H1 (cell line): ENCODE measurements at regions not wholly inside any gene's neighbourhood (a gene's known extent, or its start where the extent isn't known, plus 50 kb on each side); places are given as distances from the start of the nearest gene placed in this dataset.

Experiments
- CTCF ChIA-PET: fragments of 300-600 bp; sonication (Branson Sonifier 250); formaldehyde crosslinking; loops from one replicate; lab custom pipeline; 2021; ENCODE audit not compliant: partially characterized antibody; lab: Charles Lee
- POLR2A ChIA-PET: fragments of 300-600 bp; sonication (Branson Sonifier 250); formaldehyde crosslinking; loops from one replicate; lab custom pipeline; 2021; ENCODE audit warnings: inconsistent platforms; ENCODE audit not compliant: partially characterized antibody; lab: Charles Lee
- DNase-seq, 2 experiments: peaks; one replicate each; pipeline versions ENCODE4 v3.0.0 to v3.0.0-alpha.2; 2010 to 2022; ENCODE audit warnings: low spot score in 2 of 2, low read depth in 1 of 2, mixed read lengths in 1 of 2
- FAIRE-seq: peaks from 2 replicates; lab custom pipeline; 2011; peaks lifted over from hg19 to GRCh38; lab: Jason Lieb, UNC
- H2AFZ ChIP-seq: 2 replicates; pipeline ENCODE4 v1.8.1; 2012; ENCODE audit warnings: low read length, inconsistent platforms
- H2AK5ac ChIP-seq: 2 replicates; pipeline ENCODE4 v1.6.1; 2013; ENCODE audit warnings: low read depth, low read length
- H2BK120ac ChIP-seq: replicated peaks from 2 replicates; pipeline ENCODE3; 2013; ENCODE audit warnings: low read depth, low read length, inconsistent platforms
- H2BK12ac ChIP-seq: 2 replicates; pipeline ENCODE4 v1.6.1; 2013; ENCODE audit warnings: low read depth, low read length
- H2BK15ac ChIP-seq: 2 replicates; pipeline ENCODE4 v1.6.1; 2013; ENCODE audit warnings: low read length
- H2BK20ac ChIP-seq: 2 replicates; pipeline ENCODE4 v1.6.1; 2013; ENCODE audit warnings: low read length
- H2BK5ac ChIP-seq: 2 replicates; pipeline ENCODE4 v1.6.1; 2013; ENCODE audit warnings: low read depth, low read length
- H3K14ac ChIP-seq: 2 replicates; pipeline ENCODE4 v1.6.1; 2013; ENCODE audit warnings: inconsistent platforms; ENCODE audit not compliant: insufficient read length
- H3K18ac ChIP-seq: 2 replicates; pipeline ENCODE4 v1.6.1; 2013; ENCODE audit warnings: low read length; ENCODE audit errors: extremely low read depth
- H3K23ac ChIP-seq: 2 replicates; pipeline ENCODE4 v1.6.1; 2013; ENCODE audit warnings: inconsistent platforms; ENCODE audit not compliant: insufficient read length
- H3K23me2 ChIP-seq: 2 replicates; pipeline ENCODE4 v1.6.1; 2013; ENCODE audit warnings: low read depth, low read length
- H3K27ac ChIP-seq: 2 replicates; pipeline ENCODE4 v1.6.1; 2011; ENCODE audit warnings: low read depth, low read length, inconsistent platforms
- H3K27me3 ChIP-seq, 4 experiments: replicated peaks in 1 of 4; 1 replicate in 1 of 4; 2 replicates in 3 of 4; pipeline versions ENCODE4 v1.6.1 to v1.8.1; 2011 to 2013; ENCODE audit warnings: low read length in 3 of 4, mild to moderate bottlenecking in 3 of 4, inconsistent platforms in 2 of 4, mixed read lengths in 2 of 4, moderate library complexity in 1 of 4; ENCODE audit not compliant: control insufficient read depth in 3 of 4, insufficient read depth in 3 of 4; ENCODE audit errors: extremely low read depth in 1 of 4
- H3K36me3 ChIP-seq, 4 experiments: 2 replicates each; pipeline versions ENCODE4 v1.6.1 to v1.8.1; 2011 to 2013; ENCODE audit warnings: mild to moderate bottlenecking in 4 of 4, low read length in 3 of 4, moderate library complexity in 2 of 4, control low read depth in 1 of 4, inconsistent platforms in 1 of 4; ENCODE audit not compliant: insufficient read depth in 4 of 4, control insufficient read depth in 2 of 4
- H3K4ac ChIP-seq: replicated peaks from 2 replicates; pipeline ENCODE3; 2013; ENCODE audit warnings: low read length, low read depth, mixed read lengths, inconsistent platforms; ENCODE audit not compliant: insufficient read length
- H3K4me1 ChIP-seq, 4 experiments: replicated peaks in 1 of 4; 1 replicate in 1 of 4; 2 replicates in 3 of 4; pipeline versions ENCODE4 v1.6.1 to v1.8.1; 2011 to 2013; ENCODE audit warnings: low read length in 3 of 4, inconsistent platforms in 2 of 4, mixed read lengths in 1 of 4; ENCODE audit not compliant: insufficient read depth in 4 of 4, control insufficient read depth in 3 of 4
- H3K4me2 ChIP-seq, 2 experiments: 2 replicates each; pipeline versions ENCODE4 v1.6.1 to v1.8.1; 2011 to 2013; ENCODE audit warnings: low read depth in 2 of 2, low read length in 2 of 2, control low read depth in 1 of 2, inconsistent platforms in 1 of 2, mild to moderate bottlenecking in 1 of 2; ENCODE audit not compliant: insufficient read depth in 1 of 2
- H3K4me3 ChIP-seq, 4 experiments: fragments of 200-600, 300-600 bp in 1 of 4; sonication (generic), shearing (Covaris generic), sonication (Bioruptor Twin) in 1 of 4; 2 replicates each; pipeline versions ENCODE4 v1.5.1 to v1.8.1; 2011 to 2016; ENCODE audit warnings: low read length in 4 of 4, low read depth in 3 of 4, control low read depth in 2 of 4, inconsistent platforms in 2 of 4, mild to moderate bottlenecking in 2 of 4, mixed read lengths in 1 of 4, moderate library complexity in 1 of 4; ENCODE audit not compliant: insufficient read depth in 2 of 4; ENCODE audit errors: extremely low read depth in 1 of 4
- H3K56ac ChIP-seq: replicated peaks from 2 replicates; pipeline ENCODE3; 2013; ENCODE audit warnings: low read depth, mild to moderate bottlenecking, mixed read lengths, low read length, inconsistent platforms; ENCODE audit not compliant: insufficient read length
- H3K79me1 ChIP-seq: 2 replicates; pipeline ENCODE4 v1.6.1; 2013; ENCODE audit warnings: low read depth, low read length, control low read depth
- H3K79me2 ChIP-seq, 2 experiments: 2 replicates each; pipeline versions ENCODE4 v1.6.1 to v1.8.1; 2012 to 2013; ENCODE audit warnings: low read length in 2 of 2, mild to moderate bottlenecking in 2 of 2, inconsistent platforms in 1 of 2; ENCODE audit not compliant: insufficient read depth in 2 of 2, control insufficient read depth in 1 of 2
- H3K9ac ChIP-seq, 4 experiments: replicated peaks in 1 of 4; 1 replicate in 1 of 4; 2 replicates in 3 of 4; pipeline versions ENCODE4 v1.6.1 to v1.8.1; 2011 to 2013; ENCODE audit warnings: low read depth in 3 of 4, low read length in 3 of 4, control low read depth in 2 of 4, mild to moderate bottlenecking in 2 of 4, moderate library complexity in 2 of 4, inconsistent platforms in 1 of 4; ENCODE audit errors: extremely low read depth in 1 of 4
- H3K9me3 ChIP-seq, 2 experiments: 2 replicates each; pipeline versions ENCODE4 v1.6.1 to v1.8.1; 2012 to 2013; ENCODE audit warnings: mild to moderate bottlenecking in 2 of 2, moderate library complexity in 2 of 2, control low read depth in 1 of 2, inconsistent platforms in 1 of 2, low read depth in 1 of 2, low read length in 1 of 2, mixed read lengths in 1 of 2; ENCODE audit not compliant: insufficient read depth in 2 of 2
- H4K20me1 ChIP-seq, 2 experiments: replicated peaks in 1 of 2; 2 replicates each; pipeline versions ENCODE3 to v1.8.1; 2011 to 2013; ENCODE audit warnings: inconsistent platforms in 2 of 2, low read length in 2 of 2, mild to moderate bottlenecking in 1 of 2; ENCODE audit not compliant: insufficient read depth in 2 of 2, control insufficient read depth in 1 of 2
- H4K5ac ChIP-seq: 2 replicates; pipeline ENCODE4 v1.6.1; 2013; ENCODE audit warnings: low read length, low read depth, mixed read lengths, inconsistent platforms; ENCODE audit not compliant: insufficient read length
- H4K8ac ChIP-seq: 2 replicates; pipeline ENCODE4 v1.8.0; 2013; ENCODE audit warnings: mild to moderate bottlenecking, moderate library complexity, low read length, inconsistent platforms; ENCODE audit not compliant: insufficient read depth; ENCODE audit errors: extremely low read depth
- H4K91ac ChIP-seq: replicated peaks from 2 replicates; pipeline ENCODE3; 2013; ENCODE audit warnings: low read length, mixed read lengths, inconsistent platforms; ENCODE audit not compliant: insufficient read length
- KDM5A ChIP-seq: fragments of 200-600 bp; IDR thresholded peaks from 2 replicates; pipeline ENCODE4 v1.7.1; 2012; ENCODE audit warnings: mild to moderate bottlenecking, low read length, inconsistent platforms, mixed read lengths
- WGBS, 2 experiments: shearing (Covaris generic) in 1 of 2; methylation state at CpG; one replicate each; pipeline versions ENCODE4 v1.1.6 to v1.1.7; 2013 to 2015; ENCODE audit warnings: low lambda C conversion rate in 2 of 2, mixed read lengths in 2 of 2, inconsistent platforms in 1 of 2, low coverage in 1 of 2, missing lambda C conversion rate in 1 of 2; ENCODE audit not compliant: insufficient replicate concordance in 2 of 2, insufficient coverage in 1 of 2, insufficient read length in 1 of 2; ENCODE audit errors: extremely low coverage in 1 of 2, missing lambda C conversion rate in 1 of 2; 5-methylcytosine and 5-hydroxymethylcytosine counted together

DNA sequence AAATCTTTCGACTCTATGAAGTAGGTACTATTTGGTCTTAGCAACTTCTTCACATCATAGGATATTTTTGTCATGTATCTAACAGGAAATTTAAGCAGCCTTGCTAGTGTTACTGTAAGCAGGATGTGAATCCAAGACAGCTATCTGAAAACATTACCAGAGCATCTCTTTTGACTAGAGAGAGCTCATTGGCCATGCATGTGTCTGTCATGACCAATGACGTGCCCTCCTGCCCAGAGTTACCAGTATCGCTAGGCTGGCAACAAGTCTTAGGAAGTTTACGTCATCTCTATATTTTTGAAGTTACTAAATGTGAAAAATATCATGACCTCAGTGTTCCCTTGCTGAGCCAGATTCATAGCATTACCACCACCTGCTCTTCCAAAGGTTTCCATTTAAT is 130.9 kb upstream of the TP63 start:
- FAIRE-seq (no peak), DNase-seq (no peak)
- Histone ChIP-seq H3K79me1 (no peaks in the 10 kb centered on the region), H2AK5ac (no peak overlapping the region), H3K9me3 (no peaks in the 10 kb centered on the region), H4K20me1 (no peaks in the 10 kb centered on the region), H4K91ac (no peak overlapping the region), H3K27me3 (no peaks in the 10 kb centered on the region), H2BK15ac (no peak overlapping the region), H2BK120ac (no peak overlapping the region), H3K4me3 (no peak overlapping the region), H3K14ac (no peak overlapping the region), H3K23ac (no peak overlapping the region), H2AFZ (no peak overlapping the region), H3K56ac (no peak overlapping the region), H3K4me2 (no peak overlapping the region), H3K36me3 (no peaks in the 10 kb centered on the region), H4K8ac (no peak overlapping the region), H3K27ac (no peak overlapping the region), H3K23me2 (no peaks in the 10 kb centered on the region), H3K4me1 (no peaks in the 10 kb centered on the region), H4K5ac (no peak overlapping the region), H2BK5ac (no peak overlapping the region), H2BK12ac (no peak overlapping the region)
- ChIA-PET CTCF (no interaction called here), POLR2A (no interaction called here)
- 97% methylated on average over 4 of the region's 4 CpGs; no CpG with 5 or more reads in 1 of the 2 experiments for WGBS, 2 experiments
- TF ChIP-seq KDM5A, result no peak
- TF ChIP-seq, all 59 proteins: peak for 0
- Histone ChIP-seq H3K9ac (no peak overlapping the region), H3K79me2 (no peaks in the 10 kb centered on the region), H3K18ac (no peak overlapping the region), H3K4ac (no peak overlapping the region), H2BK20ac (no peak overlapping the region)
